ENCODE measurements at regions not wholly inside any gene's neighbourhood (a gene's known extent, or its start where the extent isn't known, plus 50 kb on each side); places are given as distances from the start of the nearest gene placed in this dataset.
A peak's percentile ranks its signal among the peaks of the same experiment; 100 is the strongest.

DNA sequence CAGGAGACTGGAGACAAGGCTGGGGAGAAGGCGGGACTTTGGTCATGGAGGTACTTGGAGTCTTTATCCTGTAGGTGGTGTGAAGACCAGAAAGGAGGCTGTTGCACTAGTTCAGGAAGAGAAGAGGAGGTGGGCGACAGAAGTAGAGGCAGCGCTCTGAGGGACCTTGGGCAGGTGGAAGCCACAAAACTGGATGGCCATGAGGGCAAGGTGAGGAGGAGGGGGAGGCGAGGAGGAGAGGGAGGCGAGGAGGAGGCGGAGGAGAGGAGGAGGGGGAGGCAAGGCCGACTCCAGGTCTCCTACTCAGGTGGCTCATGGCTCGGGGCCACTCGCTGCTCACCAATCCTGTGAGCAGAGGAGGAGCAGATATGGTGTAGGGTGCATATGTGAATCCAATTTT is 125.6 kb downstream of the RPLP1 start:
- H4K20me1 ChIP-seq (ENCODE audit: insufficient read depth), result no peaks in the 10 kb centered on the region
- peak overlapping the region; percentile 75 for H3K4me2 ChIP-seq
- H3K79me2 ChIP-seq (ENCODE audit: low read depth), result no peaks in the 10 kb centered on the region
- H3K27me3 ChIP-seq (ENCODE audit: insufficient read depth, low read depth), result no peaks in the 10 kb centered on the region
- no peaks in the 10 kb centered on the region for H3K36me3 ChIP-seq (ENCODE audit: low read depth)
- H3K4me1 ChIP-seq (replicated peaks; ENCODE audit: insufficient read depth), result peaks cover 60% of the 10 kb centered on the region
- H3K9me2 ChIP-seq (ENCODE audit: insufficient read depth), result no peaks in the 10 kb centered on the region
- POLR2A ChIA-PET (ENCODE audit: unreplicated experiment), result no interaction called here
- no peak overlapping the region for H3K27ac ChIP-seq
- intact Hi-C loops (cut with micrococcal nuclease; ENCODE audit: unreplicated experiment), result loop anchor here (5.0 to 10.0 kb wide), 6 partner anchors 274 to 914 kb away; no protein-coding TSS in a partner anchor
- no TSS peak for BruUV-seq (replicated peaks)
- H3K4me3 ChIP-seq, result no peak overlapping the region
- H3K9me3 ChIP-seq (ENCODE audit: insufficient read depth, low read depth), result no peaks in the 10 kb centered on the region
- TF ChIP-seq, protein P1, sequence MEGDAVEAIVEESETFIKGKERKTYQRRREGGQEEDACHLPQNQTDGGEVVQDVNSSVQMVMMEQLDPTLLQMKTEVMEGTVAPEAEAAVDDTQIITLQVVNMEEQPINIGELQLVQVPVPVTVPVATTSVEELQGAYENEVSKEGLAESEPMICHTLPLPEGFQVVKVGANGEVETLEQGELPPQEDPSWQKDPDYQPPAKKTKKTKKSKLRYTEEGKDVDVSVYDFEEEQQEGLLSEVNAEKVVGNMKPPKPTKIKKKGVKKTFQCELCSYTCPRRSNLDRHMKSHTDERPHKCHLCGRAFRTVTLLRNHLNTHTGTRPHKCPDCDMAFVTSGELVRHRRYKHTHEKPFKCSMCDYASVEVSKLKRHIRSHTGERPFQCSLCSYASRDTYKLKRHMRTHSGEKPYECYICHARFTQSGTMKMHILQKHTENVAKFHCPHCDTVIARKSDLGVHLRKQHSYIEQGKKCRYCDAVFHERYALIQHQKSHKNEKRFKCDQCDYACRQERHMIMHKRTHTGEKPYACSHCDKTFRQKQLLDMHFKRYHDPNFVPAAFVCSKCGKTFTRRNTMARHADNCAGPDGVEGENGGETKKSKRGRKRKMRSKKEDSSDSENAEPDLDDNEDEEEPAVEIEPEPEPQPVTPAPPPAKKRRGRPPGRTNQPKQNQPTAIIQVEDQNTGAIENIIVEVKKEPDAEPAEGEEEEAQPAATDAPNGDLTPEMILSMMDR (conservative IDR thresholded peaks at IDR 0.05), result no peak
- TF ChIP-seq EZH2 (IDR thresholded peaks at IDR 0.05; ENCODE audit: low read depth), result no peak
- DNase-seq, result no peak
- peaks cover 28% of the 10 kb centered on the region for H3F3A ChIP-seq (ENCODE audit: insufficient read depth, low read depth)
- H2AFZ ChIP-seq, result no peak overlapping the region
- CTCF ChIA-PET, result no interaction called here

DNA sequence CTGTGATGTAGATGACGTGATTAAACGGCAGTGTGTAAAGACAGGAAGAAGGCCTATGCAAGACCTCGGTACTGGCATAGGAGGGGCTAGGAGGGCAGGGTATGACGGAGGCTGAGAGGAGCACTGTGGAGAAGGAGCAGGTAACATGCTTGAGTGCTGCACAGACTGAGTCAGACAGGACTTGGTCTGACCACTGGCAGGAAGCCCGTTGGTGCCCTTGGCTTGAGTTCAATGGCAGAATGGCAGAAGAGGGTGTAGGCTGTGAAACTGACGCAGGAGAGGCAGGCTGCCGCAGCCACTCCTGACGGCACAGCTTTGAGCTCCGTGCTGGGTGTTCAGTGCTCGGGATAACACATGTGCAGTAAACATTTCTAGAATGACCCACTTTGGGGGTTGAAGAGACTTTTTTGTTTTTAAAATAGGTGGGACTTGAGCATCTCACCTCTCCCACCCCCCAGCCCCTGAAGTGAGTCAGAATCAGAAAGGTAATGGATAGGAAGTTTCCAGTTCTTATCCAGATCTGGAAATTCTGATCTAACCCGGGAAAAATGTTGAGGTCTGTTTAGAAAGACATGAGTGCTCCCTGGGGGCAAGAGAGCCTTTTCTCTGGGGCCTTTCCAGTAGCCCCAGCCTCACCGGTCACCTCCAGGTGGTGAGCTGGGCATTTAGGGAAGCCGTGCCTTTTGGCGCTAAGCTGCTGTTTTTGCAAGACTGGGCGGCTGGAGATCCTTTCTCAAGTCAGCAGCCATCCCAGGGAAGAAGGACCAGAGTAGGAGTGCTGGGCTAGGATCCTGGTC is 126.4 kb downstream of the RPLP1 start:
- POLR2A ChIA-PET (ENCODE audit: unreplicated experiment), result interaction anchor here (0.7 kb wide), 1 partner anchor 179 kb away, joined by 31 read pairs; no protein-coding TSS in a partner anchor
- H3K4me1 ChIP-seq (replicated peaks; ENCODE audit: insufficient read depth), result peaks cover 59% of the 10 kb centered on the region

DNA sequence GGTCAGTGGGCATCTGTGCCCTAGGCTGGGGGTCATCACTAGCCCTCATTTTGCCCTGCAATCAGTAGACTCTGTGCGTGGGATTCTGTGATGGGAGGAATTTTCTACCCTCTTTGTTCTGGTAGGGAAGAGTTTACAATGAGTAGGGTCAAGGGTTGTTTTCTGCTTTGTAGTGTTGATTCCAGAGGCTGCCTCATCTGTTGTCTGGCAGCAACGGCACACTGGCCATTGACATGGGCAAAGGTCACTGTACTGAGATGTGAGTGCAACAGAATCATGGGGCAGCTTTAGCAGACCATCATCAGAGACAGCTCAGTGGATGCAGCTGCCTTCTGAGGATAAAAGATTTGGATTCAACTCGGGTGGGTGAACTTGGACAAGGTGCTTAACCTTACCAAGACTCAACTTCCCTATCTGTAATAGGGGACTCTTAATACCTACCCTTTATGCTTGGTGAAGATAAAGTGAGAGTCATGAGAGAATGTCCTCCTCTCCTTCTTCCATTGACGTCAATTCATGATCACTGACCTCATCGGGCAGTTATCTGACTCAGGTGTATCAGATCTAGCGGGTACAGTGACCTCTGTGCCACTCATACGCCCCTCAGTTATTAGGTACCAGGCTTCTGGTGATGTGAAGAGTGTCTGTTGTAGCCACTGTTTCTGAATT is 127.5 kb downstream of the RPLP1 start:
- H3K4me1 ChIP-seq (replicated peaks; ENCODE audit: insufficient read depth), result peaks cover 52% of the 10 kb centered on the region
- no peaks in the 10 kb centered on the region for H3K36me3 ChIP-seq (ENCODE audit: low read depth)
- no peaks in the 10 kb centered on the region for H3K9me2 ChIP-seq (ENCODE audit: insufficient read depth)
- TF ChIP-seq, protein P1 (conservative IDR thresholded peaks at IDR 0.05), result no peak
- no peak for TF ChIP-seq EZH2 (IDR thresholded peaks at IDR 0.05; ENCODE audit: low read depth)
- POLR2A ChIA-PET (ENCODE audit: unreplicated experiment), result no interaction called here
- CTCF ChIA-PET, result no interaction called here
- H3K27ac ChIP-seq, result no peak overlapping the region
- peaks cover 28% of the 10 kb centered on the region for H3F3A ChIP-seq (ENCODE audit: insufficient read depth, low read depth)
- H3K27me3 ChIP-seq (ENCODE audit: insufficient read depth, low read depth), result no peaks in the 10 kb centered on the region
- intact Hi-C loops (cut with micrococcal nuclease; ENCODE audit: unreplicated experiment), result loop anchor here (5.0 to 10.0 kb wide), 6 partner anchors 272 to 912 kb away; no protein-coding TSS in a partner anchor
- no peak overlapping the region for H2AFZ ChIP-seq
- no peak overlapping the region for H3K4me3 ChIP-seq
- peak overlapping the region; percentile 75 for H3K4me2 ChIP-seq
- H3K9me3 ChIP-seq (ENCODE audit: insufficient read depth, low read depth), result no peaks in the 10 kb centered on the region
- no peaks in the 10 kb centered on the region for H3K79me2 ChIP-seq (ENCODE audit: low read depth)
- DNase-seq, result no peak
- no TSS peak for BruUV-seq (replicated peaks)
- H4K20me1 ChIP-seq (ENCODE audit: insufficient read depth), result no peaks in the 10 kb centered on the region

More for the DNA sequence above, 126.4 kb downstream of the RPLP1 start:
- DNase-seq, result peak; percentile 84 to 89
- H3K4me3 ChIP-seq, result peak overlapping the region; percentile 39; the same call in 1 of the 2 replicates
- no peak for TF ChIP-seq EZH2 (IDR thresholded peaks at IDR 0.05; ENCODE audit: low read depth)
- TF ChIP-seq, protein P1 (conservative IDR thresholded peaks at IDR 0.05), result no peak
- H3K79me2 ChIP-seq (ENCODE audit: low read depth), result no peaks in the 10 kb centered on the region
- no peaks in the 10 kb centered on the region for H4K20me1 ChIP-seq (ENCODE audit: insufficient read depth)
- peak overlapping the region; percentile 75 for H3K4me2 ChIP-seq
- no peaks in the 10 kb centered on the region for H3K27me3 ChIP-seq (ENCODE audit: insufficient read depth, low read depth)
- peaks cover 28% of the 10 kb centered on the region for H3F3A ChIP-seq (ENCODE audit: insufficient read depth, low read depth)
- intact Hi-C loops (cut with micrococcal nuclease; ENCODE audit: unreplicated experiment), result loop anchor here (5.0 to 10.0 kb wide), 6 partner anchors 273 to 913 kb away; no protein-coding TSS in a partner anchor
- H2AFZ ChIP-seq, result peak overlapping the region; percentile 30; the same call in 1 of the 2 replicates
- H3K36me3 ChIP-seq (ENCODE audit: low read depth), result no peaks in the 10 kb centered on the region
- CTCF ChIA-PET, result interaction anchor here (0.7 kb wide), 2 partner anchors 319 to 519 kb away, joined by 3 to 7 read pairs; partner anchors contain the start of gene TLE3
- H3K9me3 ChIP-seq (ENCODE audit: insufficient read depth, low read depth), result no peaks in the 10 kb centered on the region
- no TSS peak for BruUV-seq (replicated peaks)
- H3K9me2 ChIP-seq (ENCODE audit: insufficient read depth), result no peaks in the 10 kb centered on the region
- peak overlapping the region; percentile 40; the same call in 1 of the 2 replicates for H3K27ac ChIP-seq

All from PC-9 (cell line).